Neural cell (in vitro differentiated cells): ENCODE measurements at regions not wholly inside any gene's neighbourhood (a gene's known extent, or its start where the extent isn't known, plus 50 kb on each side); places are given as distances from the start of the nearest gene placed in this dataset.

Experiments used
- H2AFZ ChIP-seq: fragments of 200-600, 300-800 bp; sonication (generic), shearing (Covaris generic); 2 replicates; pipeline ENCODE4 v1.6.0; 2014; ENCODE audit warnings: low read depth, mild to moderate bottlenecking, antibody characterized with exemption, low read length, moderate library complexity
- H3F3A ChIP-seq: fragments of 200-600 bp; shearing (Covaris generic); 2 replicates; pipeline ENCODE4 v1.6.1; 2016; ENCODE audit warnings: mild to moderate bottlenecking, moderate library complexity, mixed read lengths, antibody characterized with exemption, low read length; ENCODE audit not compliant: insufficient read depth, poor library complexity, severe bottlenecking
- H3K27ac ChIP-seq: fragments of 200-600, 300-800 bp; sonication (generic), shearing (Covaris generic); 2 replicates; pipeline ENCODE4 v1.5.1; 2014; ENCODE audit warnings: mild to moderate bottlenecking, low read length, moderate library complexity
- H3K27me3 ChIP-seq: fragments of 300-800, 200-600 bp; sonication (generic), shearing (Covaris generic); 2 replicates; pipeline ENCODE4 v1.6.0; 2014; ENCODE audit warnings: mild to moderate bottlenecking, low read depth, low read length, moderate library complexity; ENCODE audit not compliant: insufficient read depth
- H3K36me3 ChIP-seq: fragments of 300-800, 200-600 bp; sonication (generic), shearing (Covaris generic); 2 replicates; pipeline ENCODE4 v1.5.1; 2014; ENCODE audit warnings: mild to moderate bottlenecking, antibody characterized with exemption, low read length, moderate library complexity; ENCODE audit not compliant: insufficient read depth
- H3K4me2 ChIP-seq: fragments of 300-800, 200-600 bp; sonication (generic), shearing (Covaris generic); 2 replicates; pipeline ENCODE4 v1.6.0; 2014; ENCODE audit warnings: mild to moderate bottlenecking, low read length
- H3K4me3 ChIP-seq: fragments of 300-800, 200-600 bp; sonication (generic), shearing (Covaris generic); 2 replicates; pipeline ENCODE4 v1.5.1; 2014; ENCODE audit warnings: mild to moderate bottlenecking, low read length, moderate library complexity
- H3K79me2 ChIP-seq: fragments of 200-600 bp; shearing (Covaris generic); replicated peaks from 2 replicates; pipeline ENCODE4 v1.6.0; 2014; ENCODE audit warnings: mild to moderate bottlenecking, low read length, moderate library complexity; ENCODE audit not compliant: insufficient read depth
- H3K9ac ChIP-seq: fragments of 300-800, 200-600 bp; sonication (generic), shearing (Covaris generic); 2 replicates; pipeline ENCODE4 v1.6.1; 2016; ENCODE audit warnings: mild to moderate bottlenecking, low read length, mixed read lengths
- H3K9me2 ChIP-seq: fragments of 200-600 bp; shearing (Covaris generic); 2 replicates; pipeline ENCODE4 v1.6.1; 2016; ENCODE audit warnings: mild to moderate bottlenecking, low read length, mixed read lengths; ENCODE audit not compliant: insufficient read depth
- H3K9me3 ChIP-seq: fragments of 200-600, 300-800 bp; sonication (generic), shearing (Covaris generic); 2 replicates; pipeline ENCODE4 v1.6.1; 2016; ENCODE audit warnings: mild to moderate bottlenecking, mixed run types, low read length, moderate library complexity, mixed read lengths
- H4K20me1 ChIP-seq: fragments of 200-600 bp; shearing (Covaris generic); 2 replicates; pipeline ENCODE4 v1.6.1; 2016; ENCODE audit warnings: mild to moderate bottlenecking, mixed run types; ENCODE audit not compliant: insufficient read depth
- EP300 ChIP-seq: fragments of 450-650 bp; conservative IDR thresholded peaks from 2 replicates; pipeline ENCODE4 v1.6.1; 2014; ENCODE audit warnings: antibody characterized with exemption, mild to moderate bottlenecking, moderate library complexity; ENCODE audit not compliant: poor library complexity, severe bottlenecking
- EZH2 ChIP-seq: fragments of 200-600, 300-800 bp; shearing (Covaris generic), sonication (generic); IDR thresholded peaks from 2 replicates; pipeline ENCODE4 v1.6.1; 2014; ENCODE audit warnings: antibody characterized with exemption, low read length, borderline replicate concordance, mild to moderate bottlenecking; ENCODE audit not compliant: insufficient read depth, poor library complexity, severe bottlenecking
- MXI1 ChIP-seq: fragments of 450-650 bp; conservative IDR thresholded peaks from 2 replicates; pipeline ENCODE4 v1.6.1; 2014; ENCODE audit warnings: antibody characterized with exemption, mild to moderate bottlenecking; ENCODE audit not compliant: poor library complexity, severe bottlenecking
- POLR2AphosphoS5 ChIP-seq: IDR thresholded peaks from 2 replicates; pipeline ENCODE4 v1.6.1; 2012
- RAD21 ChIP-seq: fragments of 450-650 bp; conservative IDR thresholded peaks from 2 replicates; pipeline ENCODE4 v1.6.1; 2014; ENCODE audit warnings: antibody characterized with exemption, mild to moderate bottlenecking, moderate library complexity
- SMC3 ChIP-seq: fragments of 450-650 bp; conservative IDR thresholded peaks from 2 replicates; pipeline ENCODE4 v1.6.1; 2014; ENCODE audit warnings: antibody characterized with exemption, mild to moderate bottlenecking, moderate library complexity; ENCODE audit not compliant: poor library complexity
- TAF1 ChIP-seq: IDR thresholded peaks from 2 replicates; pipeline ENCODE4 v1.6.1; 2012; ENCODE audit warnings: low read depth
- TF ChIP-seq, protein P1 (sequence below): IDR thresholded peaks from 2 replicates; pipeline ENCODE4 v1.6.1; 2012; ENCODE audit warnings: borderline replicate concordance
- TF ChIP-seq, protein P2 (sequence below): fragments of 450-650 bp; IDR thresholded peaks from 2 replicates; pipeline ENCODE4 v1.5.1; 2014; ENCODE audit warnings: antibody characterized with exemption, mild to moderate bottlenecking, moderate library complexity; ENCODE audit not compliant: poor library complexity, severe bottlenecking

DNA sequence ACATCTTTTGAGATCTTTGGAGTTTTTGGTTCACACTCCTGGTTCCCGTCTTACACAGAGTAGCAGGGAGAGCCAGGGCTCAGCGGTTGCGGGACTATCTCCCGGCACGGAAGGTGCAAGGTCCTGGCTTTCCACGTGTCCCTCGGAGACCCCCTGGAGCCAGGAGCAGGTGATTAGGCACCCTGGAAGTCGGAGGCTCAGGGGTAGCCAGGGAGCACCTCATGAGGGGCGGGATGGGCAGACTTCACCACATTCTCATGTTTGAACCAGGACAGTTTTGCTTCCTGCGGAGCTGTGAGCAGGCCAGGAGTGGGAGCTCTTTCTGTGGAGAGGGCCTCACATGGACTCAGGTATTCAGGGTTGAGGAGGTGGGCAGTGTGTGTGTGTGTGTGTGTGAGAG, 273.7 kb upstream of the IRX1 start:
- no peaks in the 10 kb centered on the region for H3F3A ChIP-seq
- H3K9me3 ChIP-seq: no peaks in the 10 kb centered on the region
- no peaks in the 10 kb centered on the region for H4K20me1 ChIP-seq
- H3K27me3 ChIP-seq: no peaks in the 10 kb centered on the region
- no peak overlapping the region for H3K27ac ChIP-seq
- H3K4me3 ChIP-seq: no peak overlapping the region
- no peak overlapping the region for H2AFZ ChIP-seq
- H3K36me3 ChIP-seq: no peaks in the 10 kb centered on the region
- H3K4me2 ChIP-seq: no peak overlapping the region
- H3K79me2 ChIP-seq: no peaks in the 10 kb centered on the region
- no peak overlapping the region for H3K9ac ChIP-seq
- H3K9me2 ChIP-seq: no peaks in the 10 kb centered on the region
- no peak for TF ChIP-seq TAF1
- no peak for TF ChIP-seq POLR2AphosphoS5
- TF ChIP-seq EZH2: no peak
- TF ChIP-seq, protein P1, sequence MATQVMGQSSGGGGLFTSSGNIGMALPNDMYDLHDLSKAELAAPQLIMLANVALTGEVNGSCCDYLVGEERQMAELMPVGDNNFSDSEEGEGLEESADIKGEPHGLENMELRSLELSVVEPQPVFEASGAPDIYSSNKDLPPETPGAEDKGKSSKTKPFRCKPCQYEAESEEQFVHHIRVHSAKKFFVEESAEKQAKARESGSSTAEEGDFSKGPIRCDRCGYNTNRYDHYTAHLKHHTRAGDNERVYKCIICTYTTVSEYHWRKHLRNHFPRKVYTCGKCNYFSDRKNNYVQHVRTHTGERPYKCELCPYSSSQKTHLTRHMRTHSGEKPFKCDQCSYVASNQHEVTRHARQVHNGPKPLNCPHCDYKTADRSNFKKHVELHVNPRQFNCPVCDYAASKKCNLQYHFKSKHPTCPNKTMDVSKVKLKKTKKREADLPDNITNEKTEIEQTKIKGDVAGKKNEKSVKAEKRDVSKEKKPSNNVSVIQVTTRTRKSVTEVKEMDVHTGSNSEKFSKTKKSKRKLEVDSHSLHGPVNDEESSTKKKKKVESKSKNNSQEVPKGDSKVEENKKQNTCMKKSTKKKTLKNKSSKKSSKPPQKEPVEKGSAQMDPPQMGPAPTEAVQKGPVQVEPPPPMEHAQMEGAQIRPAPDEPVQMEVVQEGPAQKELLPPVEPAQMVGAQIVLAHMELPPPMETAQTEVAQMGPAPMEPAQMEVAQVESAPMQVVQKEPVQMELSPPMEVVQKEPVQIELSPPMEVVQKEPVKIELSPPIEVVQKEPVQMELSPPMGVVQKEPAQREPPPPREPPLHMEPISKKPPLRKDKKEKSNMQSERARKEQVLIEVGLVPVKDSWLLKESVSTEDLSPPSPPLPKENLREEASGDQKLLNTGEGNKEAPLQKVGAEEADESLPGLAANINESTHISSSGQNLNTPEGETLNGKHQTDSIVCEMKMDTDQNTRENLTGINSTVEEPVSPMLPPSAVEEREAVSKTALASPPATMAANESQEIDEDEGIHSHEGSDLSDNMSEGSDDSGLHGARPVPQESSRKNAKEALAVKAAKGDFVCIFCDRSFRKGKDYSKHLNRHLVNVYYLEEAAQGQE: no peak
- no peak for TF ChIP-seq SMC3
- TF ChIP-seq MXI1: no peak
- no peak for TF ChIP-seq EP300
- no peak for TF ChIP-seq RAD21
- TF ChIP-seq, protein P2, sequence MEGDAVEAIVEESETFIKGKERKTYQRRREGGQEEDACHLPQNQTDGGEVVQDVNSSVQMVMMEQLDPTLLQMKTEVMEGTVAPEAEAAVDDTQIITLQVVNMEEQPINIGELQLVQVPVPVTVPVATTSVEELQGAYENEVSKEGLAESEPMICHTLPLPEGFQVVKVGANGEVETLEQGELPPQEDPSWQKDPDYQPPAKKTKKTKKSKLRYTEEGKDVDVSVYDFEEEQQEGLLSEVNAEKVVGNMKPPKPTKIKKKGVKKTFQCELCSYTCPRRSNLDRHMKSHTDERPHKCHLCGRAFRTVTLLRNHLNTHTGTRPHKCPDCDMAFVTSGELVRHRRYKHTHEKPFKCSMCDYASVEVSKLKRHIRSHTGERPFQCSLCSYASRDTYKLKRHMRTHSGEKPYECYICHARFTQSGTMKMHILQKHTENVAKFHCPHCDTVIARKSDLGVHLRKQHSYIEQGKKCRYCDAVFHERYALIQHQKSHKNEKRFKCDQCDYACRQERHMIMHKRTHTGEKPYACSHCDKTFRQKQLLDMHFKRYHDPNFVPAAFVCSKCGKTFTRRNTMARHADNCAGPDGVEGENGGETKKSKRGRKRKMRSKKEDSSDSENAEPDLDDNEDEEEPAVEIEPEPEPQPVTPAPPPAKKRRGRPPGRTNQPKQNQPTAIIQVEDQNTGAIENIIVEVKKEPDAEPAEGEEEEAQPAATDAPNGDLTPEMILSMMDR: no peak

DNA sequence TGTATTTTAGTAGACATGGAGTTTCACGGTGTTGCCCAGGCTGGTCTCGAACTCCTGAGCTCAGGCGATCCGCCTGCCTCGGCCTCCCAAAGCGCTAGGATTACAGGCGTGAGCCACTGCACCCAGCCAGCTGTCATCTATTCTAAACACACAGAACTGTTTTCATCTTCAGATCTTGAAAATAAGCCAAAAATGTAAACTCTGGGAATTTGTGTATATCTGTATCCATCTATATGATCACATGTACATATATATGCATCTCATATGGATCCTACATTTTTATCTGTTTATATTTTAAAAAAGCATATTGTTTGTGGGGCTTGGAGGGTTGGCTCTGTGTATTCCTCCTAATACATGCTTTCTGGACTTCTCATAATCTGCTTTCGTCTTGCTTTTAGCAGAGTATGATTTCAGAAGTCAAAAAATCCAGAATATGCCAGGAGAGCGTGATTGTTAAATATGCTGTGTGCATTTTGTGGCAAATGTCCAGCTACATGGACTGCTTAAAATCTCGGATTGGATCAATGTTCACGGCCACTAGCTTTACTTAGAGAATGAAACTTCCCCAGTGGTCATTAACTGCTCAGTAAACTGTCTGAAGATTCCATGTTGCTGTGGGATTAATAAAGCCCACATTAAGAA, 274.4 kb upstream of the IRX1 start:
- no peak overlapping the region for H2AFZ ChIP-seq
- no peak overlapping the region for H3K4me2 ChIP-seq
- H3K9me2 ChIP-seq: no peaks in the 10 kb centered on the region
- H4K20me1 ChIP-seq: no peaks in the 10 kb centered on the region
- no peak for TF ChIP-seq EP300
- no peak for TF ChIP-seq RAD21
- TF ChIP-seq EZH2: no peak
- TF ChIP-seq, protein P2: no peak
- TF ChIP-seq, protein P1: no peak
- no peak for TF ChIP-seq TAF1
- TF ChIP-seq POLR2AphosphoS5: no peak
- TF ChIP-seq SMC3: no peak
- no peak for TF ChIP-seq MXI1
- H3K4me3 ChIP-seq: no peak overlapping the region
- H3K9me3 ChIP-seq: no peaks in the 10 kb centered on the region
- no peaks in the 10 kb centered on the region for H3K36me3 ChIP-seq
- no peak overlapping the region for H3K9ac ChIP-seq
- no peaks in the 10 kb centered on the region for H3K79me2 ChIP-seq
- H3K27ac ChIP-seq: no peak overlapping the region
- no peaks in the 10 kb centered on the region for H3K27me3 ChIP-seq
- no peaks in the 10 kb centered on the region for H3F3A ChIP-seq
